SK-N-SH (cell line): ENCODE measurements at regions not wholly inside any gene's neighbourhood (a gene's known extent, or its start where the extent isn't known, plus 50 kb on each side); places are given as distances from the start of the nearest gene placed in this dataset.

Source experiments
- CTCF ChIA-PET: fragments of 300-600, 350-600 bp; formaldehyde crosslinking; extraction: SDS; loops from one replicate; lab custom pipeline; 2021; lab: Yijun Ruan, JAX
- POLR2A ChIA-PET: fragments of 350-600 bp; sonication (Branson Sonifier 250); formaldehyde crosslinking; extraction: SDS; loops from one replicate; lab custom pipeline; 2020; ENCODE audit warnings: antibody characterized with exemption, inconsistent platforms; lab: Yijun Ruan, JAX
- DNase-seq: peaks from one replicate; pipeline ENCODE4 v3.0.0; 2012
- H2AFZ ChIP-seq: fragments of 200-600 bp; sonication (generic); 2 replicates; pipeline ENCODE4 v1.8.1; 2016; ENCODE audit warnings: antibody characterized with exemption, mild to moderate bottlenecking, low read depth
- H3F3A ChIP-seq: fragments of 200-600 bp; sonication (generic); replicated peaks from 2 replicates; pipeline ENCODE3; 2016; ENCODE audit warnings: antibody characterized with exemption, mild to moderate bottlenecking; ENCODE audit not compliant: insufficient read depth
- H3K27ac ChIP-seq, 2 experiments: fragments of 200-500 bp in 1 of 2; fragments of 200-600 bp in 1 of 2; sonication (Bioruptor generic) in 1 of 2; sonication (generic), shearing (Covaris generic) in 1 of 2; 2 replicates each; pipeline versions ENCODE4 v1.5.1 to v1.6.1; 2014 to 2016; ENCODE audit warnings: low read depth in 2 of 2, inconsistent platforms in 1 of 2, low read length in 1 of 2, mild to moderate bottlenecking in 1 of 2, mixed read lengths in 1 of 2
- H3K27me3 ChIP-seq: fragments of 200-600 bp; sonication (generic), shearing (Covaris generic); 2 replicates; pipeline ENCODE4 v1.6.1; 2016; ENCODE audit warnings: mixed run types; ENCODE audit not compliant: insufficient read depth
- H3K36me3 ChIP-seq, 2 experiments: fragments of 200-500 bp in 1 of 2; fragments of 200-600 bp in 1 of 2; sonication (Bioruptor generic) in 1 of 2; sonication (generic) in 1 of 2; replicated peaks in 1 of 2; 2 replicates each; pipeline versions ENCODE3 to v1.5.1; 2014 to 2016; ENCODE audit warnings: low read length in 1 of 2, mild to moderate bottlenecking in 1 of 2; ENCODE audit not compliant: insufficient read depth in 2 of 2, control insufficient read depth in 1 of 2
- H3K4me1 ChIP-seq, 2 experiments: fragments of 200-500 bp in 1 of 2; fragments of 200-600 bp in 1 of 2; sonication (Bioruptor generic) in 1 of 2; sonication (generic), shearing (Covaris generic) in 1 of 2; 2 replicates each; pipeline versions ENCODE4 v1.5.1 to v1.6.1; 2014 to 2016; ENCODE audit warnings: low read depth in 1 of 2, low read length in 1 of 2, mixed run types in 1 of 2; ENCODE audit not compliant: insufficient read depth in 2 of 2, control insufficient read depth in 1 of 2
- H3K4me2 ChIP-seq: fragments of 200-600 bp; sonication (generic), shearing (Covaris generic); 2 replicates; pipeline ENCODE4 v1.6.1; 2017; ENCODE audit warnings: mixed run types
- H3K4me3 ChIP-seq, 2 experiments: fragments of 200-500 bp in 1 of 2; fragments of 200-600 bp in 1 of 2; sonication (Bioruptor generic) in 1 of 2; sonication (generic), shearing (Covaris generic) in 1 of 2; 2 replicates each; pipeline versions ENCODE4 v1.5.1 to v1.8.1; 2014 to 2016; ENCODE audit warnings: low read depth in 2 of 2, inconsistent platforms in 1 of 2, low read length in 1 of 2, mild to moderate bottlenecking in 1 of 2, mixed read lengths in 1 of 2, moderate library complexity in 1 of 2
- H3K79me2 ChIP-seq: fragments of 200-600 bp; sonication (generic); 2 replicates; pipeline ENCODE4 v1.8.1; 2017; ENCODE audit warnings: mild to moderate bottlenecking; ENCODE audit not compliant: insufficient read depth
- H3K9ac ChIP-seq: fragments of 200-600 bp; sonication (generic); 2 replicates; pipeline ENCODE4 v1.6.1; 2017; ENCODE audit warnings: mixed run types
- H3K9me2 ChIP-seq: fragments of 200-600 bp; sonication (generic); 2 replicates; pipeline ENCODE4 v1.6.1; 2017; ENCODE audit warnings: mixed run types
- H3K9me3 ChIP-seq: fragments of 200-600 bp; sonication (generic); 2 replicates; pipeline ENCODE4 v1.6.1; 2017; ENCODE audit warnings: mixed run types, mild to moderate bottlenecking, moderate library complexity
- H4K20me1 ChIP-seq: fragments of 200-600 bp; sonication (generic); 2 replicates; pipeline ENCODE4 v1.6.1; 2017; ENCODE audit warnings: mild to moderate bottlenecking, mixed run types; ENCODE audit not compliant: insufficient read depth
- CHD2 ChIP-seq: fragments of 150-350 bp; IDR thresholded peaks from 2 replicates; pipeline ENCODE4 v1.6.1; 2018; ENCODE audit warnings: low read length; ENCODE audit not compliant: partially characterized antibody
- EP300 ChIP-seq, 2 experiments: IDR thresholded peaks; 2 replicates each; pipeline versions ENCODE4 v1.4.0 to v1.6.1; 2012; ENCODE audit warnings: borderline replicate concordance in 1 of 2, low read depth in 1 of 2, low read length in 1 of 2
- EZH2phosphoT487 ChIP-seq: fragments of 200-600 bp; sonication (generic); IDR thresholded peaks from 2 replicates; pipeline ENCODE4 v1.6.1; 2017; ENCODE audit warnings: low read depth, mixed run types, mild to moderate bottlenecking, antibody characterized with exemption, moderate library complexity, borderline replicate concordance
- FOXJ3 ChIP-seq: sonication (generic); formaldehyde crosslinking; IDR thresholded peaks from 2 replicates; pipeline ENCODE4 v1.5.1; 2020; ENCODE audit warnings: mild to moderate bottlenecking, missing genetic modification reagents
- MAX ChIP-seq: IDR thresholded peaks from 2 replicates; pipeline ENCODE4 v1.4.0; 2012; ENCODE audit warnings: low read depth
- MEF2A ChIP-seq: IDR thresholded peaks from 2 replicates; pipeline ENCODE4 v1.4.0; 2012; ENCODE audit warnings: low read depth, borderline replicate concordance
- MXI1 ChIP-seq: IDR thresholded peaks from 2 replicates; pipeline ENCODE4 v1.6.1; 2012; ENCODE audit warnings: mild to moderate bottlenecking, low read depth, low read length, improper control_type of control experiment
- POLR2AphosphoS5 ChIP-seq: IDR thresholded peaks from 2 replicates; pipeline ENCODE4 v1.6.1; 2012; ENCODE audit warnings: low read depth, low read length
- REST ChIP-seq: IDR thresholded peaks from 2 replicates; pipeline ENCODE4 v1.6.1; 2012; ENCODE audit warnings: mild to moderate bottlenecking, low read depth, low read length, moderate library complexity
- RFX5 ChIP-seq: IDR thresholded peaks from 2 replicates; pipeline ENCODE4 v1.6.1; 2012; ENCODE audit warnings: mild to moderate bottlenecking, improper control_type of control experiment, low read length
- TAF1 ChIP-seq: IDR thresholded peaks from 2 replicates; pipeline ENCODE4 v1.6.1; 2012; ENCODE audit warnings: low read depth, mild to moderate bottlenecking, low read length, moderate library complexity, borderline replicate concordance
- TEAD4 ChIP-seq: IDR thresholded peaks from 2 replicates; pipeline ENCODE4 v1.4.0; 2012; ENCODE audit warnings: mild to moderate bottlenecking, borderline replicate concordance; ENCODE audit not compliant: insufficient read depth
- USF2 ChIP-seq: fragments of 150-350 bp; IDR thresholded peaks from 2 replicates; pipeline ENCODE4 v1.6.1; 2017; ENCODE audit warnings: antibody characterized with exemption, low read length, low read depth, borderline replicate concordance
- WGBS: methylation state at CpG from one replicate; pipeline ENCODE4 v1.1.6; 2017; ENCODE audit warnings: low lambda C conversion rate; 5-methylcytosine and 5-hydroxymethylcytosine counted together
- TF ChIP-seq, protein P1 (sequence below): IDR thresholded peaks from 2 replicates; pipeline ENCODE4; 2012

GRCh38 chr6:101110814-101111213 is 229.7 kb upstream of the ASCC3 start:
- H3F3A ChIP-seq: no peaks in the 10 kb centered on the region
- H3K36me3 ChIP-seq: no peaks in the 10 kb centered on the region
- H3K4me3 ChIP-seq: no peak overlapping the region
- DNase-seq: no peak
- TF ChIP-seq, protein P1, sequence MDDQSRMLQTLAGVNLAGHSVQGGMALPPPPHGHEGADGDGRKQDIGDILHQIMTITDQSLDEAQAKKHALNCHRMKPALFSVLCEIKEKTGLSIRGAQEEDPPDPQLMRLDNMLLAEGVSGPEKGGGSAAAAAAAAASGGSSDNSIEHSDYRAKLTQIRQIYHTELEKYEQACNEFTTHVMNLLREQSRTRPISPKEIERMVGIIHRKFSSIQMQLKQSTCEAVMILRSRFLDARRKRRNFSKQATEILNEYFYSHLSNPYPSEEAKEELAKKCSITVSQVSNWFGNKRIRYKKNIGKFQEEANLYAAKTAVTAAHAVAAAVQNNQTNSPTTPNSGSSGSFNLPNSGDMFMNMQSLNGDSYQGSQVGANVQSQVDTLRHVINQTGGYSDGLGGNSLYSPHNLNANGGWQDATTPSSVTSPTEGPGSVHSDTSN: no peak
- TF ChIP-seq REST (no peak), MEF2A (no peak), MAX (no peak), TAF1 (no peak), EP300 (IDR thresholded peaks at IDR 0.05; ENCODE audit: borderline replicate concordance in 1 of 2, low read depth in 1 of 2, low read length in 1 of 2) (no peak), RFX5 (no peak), TEAD4 (no peak), POLR2AphosphoS5 (no peak), FOXJ3 (no peak)
- H3K4me2 ChIP-seq: no peak overlapping the region
- no peak overlapping the region for H3K27ac ChIP-seq
- ChIA-PET POLR2A (no interaction called here), CTCF (interaction anchor here (1.0 kb wide), 1 partner anchor 284 kb away, joined by 4 read pairs; no protein-coding TSS in a partner anchor)
- WGBS: 14% methylated on average over 1 of the region's 1 CpG
- H3K9me3 ChIP-seq: no peaks in the 10 kb centered on the region
- no peaks in the 10 kb centered on the region for H3K79me2 ChIP-seq
- H4K20me1 ChIP-seq: no peaks in the 10 kb centered on the region
- no peaks in the 10 kb centered on the region for H3K9me2 ChIP-seq
- no peak overlapping the region for H2AFZ ChIP-seq
- H3K27me3 ChIP-seq: no peaks in the 10 kb centered on the region
- no peak overlapping the region for H3K9ac ChIP-seq
- peaks cover 0 to 16% of the 10 kb centered on the region in 2 experiments; a peak in 1 of 4 replicates for H3K4me1 ChIP-seq

- Histone ChIP-seq H3K9ac (no peak overlapping the region), H4K20me1 (no peaks in the 10 kb centered on the region), H3F3A (no peaks in the 10 kb centered on the region), H3K36me3 (no peaks in the 10 kb centered on the region), H3K27ac (no peak overlapping the region), H3K27me3 (no peaks in the 10 kb centered on the region), H2AFZ (no peak overlapping the region), H3K9me3 (no peaks in the 10 kb centered on the region), H3K79me2 (no peaks in the 10 kb centered on the region), H3K9me2 (no peaks in the 10 kb centered on the region), H3K4me2 (no peak overlapping the region), H3K4me3 (no peak overlapping the region), H3K4me1 (peaks cover 0 to 10% of the 10 kb centered on the region in 2 experiments; a peak in 3 of 4 replicates)
- POLR2A ChIA-PET: no interaction called here
- TF ChIP-seq EZH2phosphoT487 (no peak), CHD2 (no peak), MXI1 (no peak), USF2 (no peak)
- WGBS: 15% methylated on average over 4 of the region's 4 CpGs
- CTCF ChIA-PET: interaction anchor here (0.7 to 5.1 kb wide), 9 partner anchors 11 to 1503 kb away, joined by 3 to 40 read pairs (median 4); partner anchors contain the start of gene GRIK2
- no peak for DNase-seq
Measured at GRCh38 chr6:101113468-101114260, 232.5 kb upstream of the ASCC3 start.
